Breast epithelium (tissue), 4 donors: ENCODE measurements at regions not wholly inside any gene's neighbourhood (a gene's known extent, or its start where the extent isn't known, plus 50 kb on each side); places are given as distances from the start of the nearest gene placed in this dataset.

Experiments
- DNase-seq, 2 donors: peaks; one replicate each; pipeline ENCODE4 v3.0.0-alpha.2; 2019; ENCODE audit warnings: low spot score in 2 of 2
- H3K27ac ChIP-seq, 2 donors: fragments of 200-600 bp; sonication (generic) in 1 of 2; one replicate each; pipeline ENCODE4 v1.5.1; 2016 to 2019; ENCODE audit warnings: mild to moderate bottlenecking in 1 of 2
- H3K27me3 ChIP-seq, 2 donors: fragments of 200-600 bp; sonication (generic) in 1 of 2; one replicate each; pipeline versions ENCODE4 v1.5.1 to v1.6.0; 2017 to 2019; ENCODE audit warnings: control low read depth in 1 of 2, mild to moderate bottlenecking in 1 of 2
- H3K36me3 ChIP-seq: fragments of 200-600 bp; one replicate; pipeline ENCODE4 v1.5.1; 2019
- H3K4me1 ChIP-seq, 2 donors: fragments of 200-600 bp; sonication (generic); one replicate each; pipeline ENCODE4 v1.5.1; 2016 to 2019; ENCODE audit warnings: control low read depth in 1 of 2
- H3K4me3 ChIP-seq, 3 donors: fragments of 200-600 bp; sonication (generic); 1 replicate in 2 of 3; 2 replicates in 1 of 3; pipeline ENCODE4 v1.5.1; 2016 to 2019; ENCODE audit warnings: mild to moderate bottlenecking in 3 of 3, moderate library complexity in 2 of 3
- H3K9me3 ChIP-seq, 2 donors: fragments of 200-600 bp; sonication (generic) in 1 of 2; one replicate each; pipeline ENCODE4 v1.5.1; 2016 to 2019; ENCODE audit warnings: control low read depth in 1 of 2
- CTCF ChIP-seq, 3 donors: fragments of 450-650 bp; IDR thresholded peaks; one replicate each; pipeline ENCODE4 v1.5.1; 2016 to 2017; ENCODE audit warnings: antibody characterized with exemption in 3 of 3, mild to moderate bottlenecking in 3 of 3, moderate library complexity in 3 of 3
- POLR2A ChIP-seq: fragments of 450-650 bp; IDR thresholded peaks from one replicate; pipeline ENCODE4 v1.6.1; 2016; ENCODE audit warnings: antibody characterized with exemption, mild to moderate bottlenecking, moderate library complexity
- POLR2AphosphoS5 ChIP-seq, 3 donors: sonication (generic); formaldehyde crosslinking; IDR thresholded peaks; one replicate each; pipeline ENCODE4 v1.6.1; 2017; ENCODE audit warnings: antibody characterized with exemption in 3 of 3
- intact Hi-C: fragments of 100-400 bp; cut with DNase I; formaldehyde crosslinking; loops from one replicate; pipeline ENCODE4 v1.15.1; 2023; ENCODE audit warnings: low total_unique reads

- intact Hi-C loops: loop anchor here (5.0 kb wide), 1 partner anchor 1338 kb away; no protein-coding TSS in a partner anchor
- no peaks in the 10 kb centered on the region for H3K27me3 ChIP-seq
- no peaks in the 10 kb centered on the region for H3K36me3 ChIP-seq
- no peaks in the 10 kb centered on the region for H3K4me1 ChIP-seq
- H3K9me3 ChIP-seq: no peaks in the 10 kb centered on the region
- no peak for TF ChIP-seq POLR2AphosphoS5 (IDR thresholded peaks at IDR 0.05)
- no peak for TF ChIP-seq CTCF (IDR thresholded peaks at IDR 0.05)
- no peak for TF ChIP-seq POLR2A
- no peak for DNase-seq
- H3K27ac ChIP-seq: no peak overlapping the region
- H3K4me3 ChIP-seq: no peak overlapping the region
Observed at GRCh38 chr14:29078810-29079522, 312.4 kb downstream of the FOXG1 start.

GRCh38 chr14:29085546-29085945 lies 319.0 kb downstream of the FOXG1 start:
- H3K36me3 ChIP-seq: no peaks in the 10 kb centered on the region
- no peak overlapping the region for H3K27ac ChIP-seq
- TF ChIP-seq POLR2AphosphoS5 (IDR thresholded peaks at IDR 0.05): no peak
- no peak for TF ChIP-seq POLR2A
- TF ChIP-seq CTCF (IDR thresholded peaks at IDR 0.05): no peak
- H3K4me1 ChIP-seq: no peaks in the 10 kb centered on the region
- no peaks in the 10 kb centered on the region for H3K9me3 ChIP-seq
- no peak overlapping the region for H3K4me3 ChIP-seq
- H3K27me3 ChIP-seq: no peaks in the 10 kb centered on the region
- DNase-seq: no peak
- intact Hi-C loops: no loop called here

- Histone ChIP-seq H3K36me3 (no peaks in the 10 kb centered on the region), H3K4me1 (no peaks in the 10 kb centered on the region), H3K27me3 (no peaks in the 10 kb centered on the region), H3K4me3 (no peak overlapping the region), H3K27ac (no peak overlapping the region), H3K9me3 (no peaks in the 10 kb centered on the region)
- intact Hi-C loops: no loop called here
- no peak for TF ChIP-seq CTCF (IDR thresholded peaks at IDR 0.05)
- TF ChIP-seq POLR2AphosphoS5 (IDR thresholded peaks at IDR 0.05): no peak
- TF ChIP-seq POLR2A: no peak
- no peak for DNase-seq
Observed at GRCh38 chr14:29089849-29090248, 323.3 kb downstream of the FOXG1 start.

GRCh38 chr14:29092121-29092520 lies 325.5 kb downstream of the FOXG1 start:
- H3K27me3 ChIP-seq: no peaks in the 10 kb centered on the region
- no peak for DNase-seq
- intact Hi-C loops: no loop called here
- no peaks in the 10 kb centered on the region for H3K9me3 ChIP-seq
- H3K4me3 ChIP-seq: no peak overlapping the region
- no peak overlapping the region for H3K27ac ChIP-seq
- no peaks in the 10 kb centered on the region for H3K36me3 ChIP-seq
- no peaks in the 10 kb centered on the region for H3K4me1 ChIP-seq
- no peak for TF ChIP-seq CTCF (IDR thresholded peaks at IDR 0.05)
- no peak for TF ChIP-seq POLR2A
- no peak for TF ChIP-seq POLR2AphosphoS5 (IDR thresholded peaks at IDR 0.05)

- Histone ChIP-seq H3K4me3 (no peak overlapping the region), H3K27me3 (no peaks in the 10 kb centered on the region), H3K4me1 (no peaks in the 10 kb centered on the region), H3K9me3 (no peaks in the 10 kb centered on the region), H3K36me3 (no peaks in the 10 kb centered on the region), H3K27ac (no peak overlapping the region)
- no peak for TF ChIP-seq POLR2A
- no peak for TF ChIP-seq CTCF (IDR thresholded peaks at IDR 0.05)
- TF ChIP-seq POLR2AphosphoS5 (IDR thresholded peaks at IDR 0.05): no peak
- intact Hi-C loops: no loop called here
- no peak for DNase-seq
Observed at GRCh38 chr14:29097476-29097875, 330.9 kb downstream of the FOXG1 start.
